ENCODE measurements at regions not wholly inside any gene's neighbourhood (a gene's known extent, or its start where the extent isn't known, plus 50 kb on each side); places are given as distances from the start of the nearest gene placed in this dataset.
A peak's percentile ranks its signal among the peaks of the same experiment; 100 is the strongest.

DNA sequence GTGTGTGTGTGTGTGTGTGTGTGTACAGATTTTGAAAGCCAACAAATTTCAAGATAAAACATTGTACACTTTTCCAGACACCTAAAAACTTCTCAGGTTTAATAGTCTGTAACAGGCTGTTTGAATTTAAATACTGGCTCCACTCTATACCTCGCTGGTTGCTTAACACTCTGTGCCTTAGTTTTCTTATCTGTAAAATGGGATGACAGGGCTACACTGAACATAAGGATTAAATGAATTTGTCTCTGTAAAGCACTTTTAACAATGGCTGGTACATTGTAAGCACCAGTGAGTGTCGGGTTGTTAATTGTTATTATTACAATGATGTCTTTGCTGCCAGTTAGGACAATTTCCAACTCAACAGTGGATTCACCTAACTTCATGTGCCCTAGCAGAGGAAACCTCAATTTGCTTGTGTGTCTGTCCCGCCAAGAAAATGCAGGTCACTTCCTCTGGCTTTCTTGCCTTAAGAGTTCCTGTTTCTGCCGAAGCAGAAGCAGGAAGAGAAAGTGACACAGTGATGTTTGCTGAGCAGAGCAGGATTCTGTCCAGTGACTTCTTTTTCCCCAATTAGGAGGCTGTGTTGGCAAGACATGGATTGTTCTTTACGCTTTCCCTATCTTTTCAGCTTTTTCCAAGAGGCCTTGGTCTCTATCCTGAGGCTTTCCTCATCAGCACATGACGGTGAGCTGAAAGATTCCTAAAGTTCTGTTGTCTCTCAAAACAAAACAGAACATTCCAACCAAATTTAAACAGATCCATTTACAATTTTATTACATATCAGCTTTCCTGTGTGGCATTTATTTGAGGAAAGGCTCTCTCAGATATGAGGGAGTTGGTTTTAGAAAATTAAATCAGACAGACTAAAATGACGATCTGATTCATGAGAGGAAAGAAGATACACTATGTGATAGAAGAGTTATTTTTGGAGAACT is 154.1 kb upstream of the ATP2B1 start:
- Histone ChIP-seq H3K4me1 (ENCODE audit: control insufficient read depth, low read length) (peaks cover 72% of the 10 kb centered on the region), H3K79me2 (ENCODE audit: control insufficient read depth, low read length) (no peaks in the 10 kb centered on the region), H3K27ac (ENCODE audit: low read depth, low read length) (peak overlapping the region; percentile 93), H3K27me3 (ENCODE audit: control insufficient read depth, low read length) (no peaks in the 10 kb centered on the region), H3K4me2 (ENCODE audit: low read length) (peak overlapping the region; percentile 91), H3K9me2 (replicated peaks; ENCODE audit: control insufficient read depth, low read length) (no peaks in the 10 kb centered on the region), H3K4me3 (ENCODE audit: low read length) (peak overlapping the region; percentile 73), H3F3A (ENCODE audit: control insufficient read depth, insufficient read depth) (peaks cover 16% of the 10 kb centered on the region), H3K36me3 (ENCODE audit: control insufficient read depth, low read length) (peaks cover 3% of the 10 kb centered on the region; the same call in 1 of the 2 replicates), H3K9me3 (ENCODE audit: control insufficient read depth, insufficient read depth, low read length) (peaks cover 6% of the 10 kb centered on the region; the same call in 1 of the 2 replicates), H4K20me1 (ENCODE audit: control insufficient read depth, insufficient read depth, low read depth, low read length) (no peaks in the 10 kb centered on the region)
- TF ChIP-seq, protein P1, sequence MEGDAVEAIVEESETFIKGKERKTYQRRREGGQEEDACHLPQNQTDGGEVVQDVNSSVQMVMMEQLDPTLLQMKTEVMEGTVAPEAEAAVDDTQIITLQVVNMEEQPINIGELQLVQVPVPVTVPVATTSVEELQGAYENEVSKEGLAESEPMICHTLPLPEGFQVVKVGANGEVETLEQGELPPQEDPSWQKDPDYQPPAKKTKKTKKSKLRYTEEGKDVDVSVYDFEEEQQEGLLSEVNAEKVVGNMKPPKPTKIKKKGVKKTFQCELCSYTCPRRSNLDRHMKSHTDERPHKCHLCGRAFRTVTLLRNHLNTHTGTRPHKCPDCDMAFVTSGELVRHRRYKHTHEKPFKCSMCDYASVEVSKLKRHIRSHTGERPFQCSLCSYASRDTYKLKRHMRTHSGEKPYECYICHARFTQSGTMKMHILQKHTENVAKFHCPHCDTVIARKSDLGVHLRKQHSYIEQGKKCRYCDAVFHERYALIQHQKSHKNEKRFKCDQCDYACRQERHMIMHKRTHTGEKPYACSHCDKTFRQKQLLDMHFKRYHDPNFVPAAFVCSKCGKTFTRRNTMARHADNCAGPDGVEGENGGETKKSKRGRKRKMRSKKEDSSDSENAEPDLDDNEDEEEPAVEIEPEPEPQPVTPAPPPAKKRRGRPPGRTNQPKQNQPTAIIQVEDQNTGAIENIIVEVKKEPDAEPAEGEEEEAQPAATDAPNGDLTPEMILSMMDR (IDR thresholded peaks at IDR 0.05; ENCODE audit: low read depth, low read length, poor library complexity, severe bottlenecking): no peak
- no peak for TF ChIP-seq EZH2phosphoT487 (IDR thresholded peaks at IDR 0.05; ENCODE audit: borderline replicate concordance, low read length)

DNA sequence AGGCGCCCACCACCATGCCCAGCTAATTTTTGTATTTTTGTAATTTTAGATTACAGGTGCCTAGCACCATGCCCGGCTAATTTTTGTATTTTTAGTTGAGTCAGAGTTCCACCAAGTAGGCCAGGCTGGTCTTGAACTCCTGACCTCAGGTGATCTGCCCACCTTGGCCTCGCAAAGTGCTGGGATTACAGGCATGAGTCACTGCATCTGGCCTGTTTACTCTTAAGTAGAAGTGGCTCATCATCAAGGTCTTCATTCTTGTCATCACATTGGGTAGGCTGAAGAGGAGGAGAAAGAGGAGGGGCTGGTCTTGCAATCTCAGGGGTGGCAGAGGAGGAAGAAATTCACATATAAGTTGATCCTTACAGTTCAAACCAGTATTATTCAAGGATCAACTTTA is 152.4 kb upstream of the ATP2B1 start:
- no peak for TF ChIP-seq EZH2phosphoT487 (IDR thresholded peaks at IDR 0.05; ENCODE audit: borderline replicate concordance, low read length)
- TF ChIP-seq, protein P1 (IDR thresholded peaks at IDR 0.05; ENCODE audit: low read depth, low read length, poor library complexity, severe bottlenecking): no peak
- no peaks in the 10 kb centered on the region for H3K79me2 ChIP-seq (ENCODE audit: control insufficient read depth, low read length)
- no peak overlapping the region for H3K27ac ChIP-seq (ENCODE audit: low read depth, low read length)
- H3K9me3 ChIP-seq (ENCODE audit: control insufficient read depth, insufficient read depth, low read length): peaks cover 3% of the 10 kb centered on the region; the same call in 1 of the 2 replicates
- H4K20me1 ChIP-seq (ENCODE audit: control insufficient read depth, insufficient read depth, low read depth, low read length): no peaks in the 10 kb centered on the region
- H3K4me3 ChIP-seq (ENCODE audit: low read length): no peak overlapping the region
- no peak overlapping the region for H3K4me2 ChIP-seq (ENCODE audit: low read length)
- H3K36me3 ChIP-seq (ENCODE audit: control insufficient read depth, low read length): peaks cover 3% of the 10 kb centered on the region; the same call in 1 of the 2 replicates
- peaks cover 25% of the 10 kb centered on the region for H3F3A ChIP-seq (ENCODE audit: control insufficient read depth, insufficient read depth)
- peaks cover 89% of the 10 kb centered on the region for H3K4me1 ChIP-seq (ENCODE audit: control insufficient read depth, low read length)
- H3K27me3 ChIP-seq (ENCODE audit: control insufficient read depth, low read length): no peaks in the 10 kb centered on the region
- H3K9me2 ChIP-seq (replicated peaks; ENCODE audit: control insufficient read depth, low read length): no peaks in the 10 kb centered on the region

DNA sequence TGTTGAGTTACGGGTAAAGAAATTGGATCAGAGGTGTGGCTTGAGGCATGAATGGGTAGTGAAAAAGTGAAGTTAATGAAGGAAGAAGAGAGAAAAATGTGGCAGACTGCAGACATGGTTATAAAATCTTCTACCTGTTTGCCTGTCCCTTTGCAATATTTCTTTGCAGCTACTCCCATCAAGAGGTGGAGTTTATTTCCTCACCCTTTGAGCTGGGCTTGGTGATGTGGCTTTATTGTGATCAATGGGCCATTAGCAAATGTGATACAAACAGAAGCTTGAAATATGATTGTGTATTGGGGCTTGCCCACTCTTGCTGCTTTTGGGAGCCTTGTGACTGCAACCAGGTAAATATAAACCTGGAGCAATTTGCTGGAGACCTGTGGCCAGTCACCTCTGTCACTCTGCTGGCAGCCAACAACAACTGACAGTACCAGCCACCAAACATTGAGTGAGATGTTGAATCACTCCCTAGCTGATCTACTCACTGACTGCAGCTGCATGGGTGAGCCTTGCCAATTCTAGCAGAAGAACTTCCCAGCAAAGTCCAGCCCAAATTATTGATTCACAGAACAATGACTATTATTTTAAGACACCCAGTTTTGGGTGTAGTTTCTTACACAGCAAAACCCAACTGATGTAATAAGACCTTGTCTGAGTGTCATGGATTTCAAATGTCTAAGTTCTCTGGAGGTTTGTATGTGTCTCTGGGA is 151.0 kb upstream of the ATP2B1 start:
- peaks cover 29% of the 10 kb centered on the region for H3F3A ChIP-seq (ENCODE audit: control insufficient read depth, insufficient read depth)
- 0 out of 2 replicates have a peak overlapping the region, but pooled peaks have one; percentile 2 for H3K4me2 ChIP-seq (ENCODE audit: low read length)
- H3K36me3 ChIP-seq (ENCODE audit: control insufficient read depth, low read length): peaks cover 3% of the 10 kb centered on the region; the same call in 1 of the 2 replicates
- peaks cover 91% of the 10 kb centered on the region for H3K4me1 ChIP-seq (ENCODE audit: control insufficient read depth, low read length)
- no peaks in the 10 kb centered on the region for H4K20me1 ChIP-seq (ENCODE audit: control insufficient read depth, insufficient read depth, low read depth, low read length)
- H3K4me3 ChIP-seq (ENCODE audit: low read length): no peak overlapping the region
- H3K27me3 ChIP-seq (ENCODE audit: control insufficient read depth, low read length): no peaks in the 10 kb centered on the region
- H3K9me3 ChIP-seq (ENCODE audit: control insufficient read depth, insufficient read depth, low read length): no peaks in the 10 kb centered on the region
- no peak overlapping the region for H3K27ac ChIP-seq (ENCODE audit: low read depth, low read length)
- H3K79me2 ChIP-seq (ENCODE audit: control insufficient read depth, low read length): no peaks in the 10 kb centered on the region
- TF ChIP-seq, protein P1 (IDR thresholded peaks at IDR 0.05; ENCODE audit: low read depth, low read length, poor library complexity, severe bottlenecking): no peak
- no peak for TF ChIP-seq EZH2phosphoT487 (IDR thresholded peaks at IDR 0.05; ENCODE audit: borderline replicate concordance, low read length)
- H3K9me2 ChIP-seq (replicated peaks; ENCODE audit: control insufficient read depth, low read length): no peaks in the 10 kb centered on the region
